ENCODE measurements at regions not wholly inside any gene's neighbourhood (a gene's known extent, or its start where the extent isn't known, plus 50 kb on each side); places are given as distances from the start of the nearest gene placed in this dataset.

DNA sequence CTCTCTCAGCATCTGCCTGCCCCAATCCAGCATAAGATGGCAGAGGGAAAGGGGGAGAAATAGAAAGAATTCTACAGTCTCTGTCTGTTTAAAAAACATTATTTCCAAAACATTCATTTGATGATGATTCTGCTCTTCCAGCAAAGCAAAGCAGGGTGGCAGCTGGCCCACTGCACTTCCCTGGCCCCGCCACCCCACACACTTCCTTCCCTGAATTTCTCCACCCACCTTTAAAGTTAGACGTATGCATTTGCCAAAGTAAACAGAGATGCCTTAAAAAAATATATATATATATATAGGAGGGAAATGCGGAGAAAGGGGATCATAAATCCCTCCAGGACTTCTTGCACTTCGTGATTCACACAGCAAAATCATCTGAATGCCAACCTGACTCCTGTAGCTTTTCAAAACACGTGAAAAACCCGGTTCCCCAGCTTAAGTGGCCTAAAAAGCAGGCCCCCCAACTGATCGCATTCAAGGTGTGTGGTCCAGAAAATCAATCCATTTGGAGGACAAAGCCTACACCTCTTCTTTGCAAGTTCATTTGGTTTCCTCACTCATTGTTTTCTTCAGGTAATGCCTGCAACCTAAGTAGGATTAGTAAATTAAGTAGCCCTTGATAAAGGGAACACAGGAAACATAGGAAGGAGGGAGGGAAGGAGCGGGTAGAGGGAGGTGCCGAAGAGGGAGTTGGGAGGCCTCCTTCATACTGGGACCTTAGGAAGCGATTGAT lies 68.8 kb downstream of the LLPH start:
- no peak for TF ChIP-seq POU6F1 (CRISPR knock-in tag; IDR thresholded peaks at IDR 0.05; ENCODE audit: borderline replicate concordance, low read depth)
- no peak for TF ChIP-seq ESRRG (CRISPR knock-in tag; IDR thresholded peaks at IDR 0.05)
- TF ChIP-seq PATZ1 (CRISPR knock-in tag; IDR thresholded peaks at IDR 0.05; ENCODE audit: borderline replicate concordance), result no peak
- no peak for TF ChIP-seq OSR1 (CRISPR knock-in tag; IDR thresholded peaks at IDR 0.05)
- TF ChIP-seq ZNF8 (CRISPR knock-in tag; IDR thresholded peaks at IDR 0.05), result no peak
- TF ChIP-seq TCF4 (CRISPR knock-in tag; IDR thresholded peaks at IDR 0.05; ENCODE audit: borderline replicate concordance), result no peak

All from SK-N-SH treated with all-trans-retinoic acid at 6 μM for 48 hours (cell line).